HL-60 (cell line): ENCODE measurements at regions not wholly inside any gene's neighbourhood (a gene's known extent, or its start where the extent isn't known, plus 50 kb on each side); places are given as distances from the start of the nearest gene placed in this dataset.
"Not testable (repeated sequence)": the region's sequence is repeated elsewhere in the genome, so short reads cannot be mapped to it uniquely, and the experiment has no call there.

Experiments used
- DNase-seq, 2 experiments: peaks; one replicate each; pipeline ENCODE4 v3.0.0-alpha.2; 2010 to 2020; ENCODE audit warnings: low read depth in 1 of 2, low spot score in 1 of 2
- H3K27ac ChIP-seq: fragments of 250-450 bp; sonication (Bioruptor Pico); replicated peaks from 2 replicates; pipeline ENCODE4 v1.5.1; 2020; ENCODE audit warnings: mild to moderate bottlenecking, moderate library complexity
- H3K27me3 ChIP-seq: fragments of 250-450 bp; sonication (Bioruptor Pico); 2 replicates; pipeline ENCODE4 v1.5.1; 2021; ENCODE audit warnings: mild to moderate bottlenecking, moderate library complexity; ENCODE audit not compliant: insufficient read depth, poor library complexity, severe bottlenecking
- H3K4me3 ChIP-seq: replicated peaks from 2 replicates; pipeline ENCODE4 v1.5.1; 2011; ENCODE audit warnings: mild to moderate bottlenecking, control low read depth, low read length; ENCODE audit not compliant: insufficient read depth
- CTCF ChIP-seq: IDR thresholded peaks from one replicate; pipeline ENCODE4 v1.5.1; 2011; ENCODE audit warnings: low read length, control low read depth, inconsistent platforms; ENCODE audit not compliant: insufficient read depth
- GABPA ChIP-seq: IDR thresholded peaks from 2 replicates; pipeline ENCODE4 v1.6.1; 2012; ENCODE audit warnings: low read depth
- POLR2AphosphoS5 ChIP-seq: IDR thresholded peaks from 2 replicates; pipeline ENCODE4 v1.6.1; 2012; ENCODE audit warnings: low read depth
- REST ChIP-seq: IDR thresholded peaks from 2 replicates; pipeline ENCODE4 v1.6.1; 2012; ENCODE audit warnings: low read depth; ENCODE audit not compliant: insufficient replicate concordance
- SPI1 ChIP-seq: IDR thresholded peaks from 2 replicates; pipeline ENCODE4 v1.6.1; 2012; ENCODE audit warnings: low read depth, mild to moderate bottlenecking, borderline replicate concordance

- no peak for DNase-seq
- Histone ChIP-seq H3K4me3 (no peak overlapping the region), H3K27ac (no peak overlapping the region), H3K27me3 (no peaks in the 10 kb centered on the region)
- TF ChIP-seq CTCF (no peak), GABPA (no peak), REST (no peak), POLR2AphosphoS5 (no peak), SPI1 (no peak)
Observed at GRCh38 chr15:96869122-96869521, 538.6 kb downstream of the NR2F2 start.

- no peak overlapping the region for H3K27ac ChIP-seq
- TF ChIP-seq POLR2AphosphoS5 (no peak), REST (no peak), GABPA (no peak), CTCF (no peak), SPI1 (no peak)
- no peak overlapping the region for H3K4me3 ChIP-seq
- no peak for DNase-seq
- no peaks in the 10 kb centered on the region for H3K27me3 ChIP-seq
Observed at GRCh38 chr15:96869790-96870189, 539.3 kb downstream of the NR2F2 start.

- DNase-seq = no peak
- no peak overlapping the region for H3K4me3 ChIP-seq
- H3K27ac ChIP-seq = no peak overlapping the region
- H3K27me3 ChIP-seq = no peaks in the 10 kb centered on the region
- TF ChIP-seq POLR2AphosphoS5 (no peak), GABPA (no peak), REST (no peak), CTCF (no peak), SPI1 (no peak)
Observed at GRCh38 chr15:96870580-96870979, 540.1 kb downstream of the NR2F2 start.

GRCh38 chr15:96877442-96877841 lies 546.9 kb downstream of the NR2F2 start:
- H3K27me3 ChIP-seq, H3K27ac ChIP-seq, H3K4me3 ChIP-seq, DNase-seq: not testable (repeated sequence)
